Neural cell (in vitro differentiated cells): ENCODE measurements at regions not wholly inside any gene's neighbourhood (a gene's known extent, or its start where the extent isn't known, plus 50 kb on each side); places are given as distances from the start of the nearest gene placed in this dataset.
"Not testable (repeated sequence)": the region's sequence is repeated elsewhere in the genome, so short reads cannot be mapped to it uniquely, and the experiment has no call there.

Source experiments
- H2AFZ ChIP-seq: fragments of 200-600, 300-800 bp; sonication (generic), shearing (Covaris generic); 2 replicates; pipeline ENCODE4 v1.6.0; 2014; ENCODE audit warnings: low read depth, mild to moderate bottlenecking, antibody characterized with exemption, low read length, moderate library complexity
- H3F3A ChIP-seq: fragments of 200-600 bp; shearing (Covaris generic); 2 replicates; pipeline ENCODE4 v1.6.1; 2016; ENCODE audit warnings: mild to moderate bottlenecking, moderate library complexity, mixed read lengths, antibody characterized with exemption, low read length; ENCODE audit not compliant: insufficient read depth, poor library complexity, severe bottlenecking
- H3K27ac ChIP-seq: fragments of 200-600, 300-800 bp; sonication (generic), shearing (Covaris generic); 2 replicates; pipeline ENCODE4 v1.5.1; 2014; ENCODE audit warnings: mild to moderate bottlenecking, low read length, moderate library complexity
- H3K27me3 ChIP-seq: fragments of 300-800, 200-600 bp; sonication (generic), shearing (Covaris generic); 2 replicates; pipeline ENCODE4 v1.6.0; 2014; ENCODE audit warnings: mild to moderate bottlenecking, low read depth, low read length, moderate library complexity; ENCODE audit not compliant: insufficient read depth
- H3K36me3 ChIP-seq: fragments of 300-800, 200-600 bp; sonication (generic), shearing (Covaris generic); 2 replicates; pipeline ENCODE4 v1.5.1; 2014; ENCODE audit warnings: mild to moderate bottlenecking, antibody characterized with exemption, low read length, moderate library complexity; ENCODE audit not compliant: insufficient read depth
- H3K4me2 ChIP-seq: fragments of 300-800, 200-600 bp; sonication (generic), shearing (Covaris generic); 2 replicates; pipeline ENCODE4 v1.6.0; 2014; ENCODE audit warnings: mild to moderate bottlenecking, low read length
- H3K4me3 ChIP-seq: fragments of 300-800, 200-600 bp; sonication (generic), shearing (Covaris generic); 2 replicates; pipeline ENCODE4 v1.5.1; 2014; ENCODE audit warnings: mild to moderate bottlenecking, low read length, moderate library complexity
- H3K79me2 ChIP-seq: fragments of 200-600 bp; shearing (Covaris generic); replicated peaks from 2 replicates; pipeline ENCODE4 v1.6.0; 2014; ENCODE audit warnings: mild to moderate bottlenecking, low read length, moderate library complexity; ENCODE audit not compliant: insufficient read depth
- H3K9ac ChIP-seq: fragments of 300-800, 200-600 bp; sonication (generic), shearing (Covaris generic); 2 replicates; pipeline ENCODE4 v1.6.1; 2016; ENCODE audit warnings: mild to moderate bottlenecking, low read length, mixed read lengths
- H3K9me2 ChIP-seq: fragments of 200-600 bp; shearing (Covaris generic); 2 replicates; pipeline ENCODE4 v1.6.1; 2016; ENCODE audit warnings: mild to moderate bottlenecking, low read length, mixed read lengths; ENCODE audit not compliant: insufficient read depth
- H3K9me3 ChIP-seq: fragments of 200-600, 300-800 bp; sonication (generic), shearing (Covaris generic); 2 replicates; pipeline ENCODE4 v1.6.1; 2016; ENCODE audit warnings: mild to moderate bottlenecking, mixed run types, low read length, moderate library complexity, mixed read lengths
- H4K20me1 ChIP-seq: fragments of 200-600 bp; shearing (Covaris generic); 2 replicates; pipeline ENCODE4 v1.6.1; 2016; ENCODE audit warnings: mild to moderate bottlenecking, mixed run types; ENCODE audit not compliant: insufficient read depth
- CTCF ChIP-seq: fragments of 450-650 bp; IDR thresholded peaks from 2 replicates; pipeline ENCODE4 v1.5.1; 2014; ENCODE audit warnings: antibody characterized with exemption, mild to moderate bottlenecking, moderate library complexity; ENCODE audit not compliant: poor library complexity, severe bottlenecking
- EP300 ChIP-seq: fragments of 450-650 bp; conservative IDR thresholded peaks from 2 replicates; pipeline ENCODE4 v1.6.1; 2014; ENCODE audit warnings: antibody characterized with exemption, mild to moderate bottlenecking, moderate library complexity; ENCODE audit not compliant: poor library complexity, severe bottlenecking
- EZH2 ChIP-seq: fragments of 200-600, 300-800 bp; shearing (Covaris generic), sonication (generic); IDR thresholded peaks from 2 replicates; pipeline ENCODE4 v1.6.1; 2014; ENCODE audit warnings: antibody characterized with exemption, low read length, borderline replicate concordance, mild to moderate bottlenecking; ENCODE audit not compliant: insufficient read depth, poor library complexity, severe bottlenecking
- MXI1 ChIP-seq: fragments of 450-650 bp; conservative IDR thresholded peaks from 2 replicates; pipeline ENCODE4 v1.6.1; 2014; ENCODE audit warnings: antibody characterized with exemption, mild to moderate bottlenecking; ENCODE audit not compliant: poor library complexity, severe bottlenecking
- POLR2AphosphoS5 ChIP-seq: IDR thresholded peaks from 2 replicates; pipeline ENCODE4 v1.6.1; 2012
- RAD21 ChIP-seq: fragments of 450-650 bp; conservative IDR thresholded peaks from 2 replicates; pipeline ENCODE4 v1.6.1; 2014; ENCODE audit warnings: antibody characterized with exemption, mild to moderate bottlenecking, moderate library complexity
- REST ChIP-seq: IDR thresholded peaks from 2 replicates; pipeline ENCODE4 v1.6.1; 2012; ENCODE audit warnings: borderline replicate concordance
- SMC3 ChIP-seq: fragments of 450-650 bp; conservative IDR thresholded peaks from 2 replicates; pipeline ENCODE4 v1.6.1; 2014; ENCODE audit warnings: antibody characterized with exemption, mild to moderate bottlenecking, moderate library complexity; ENCODE audit not compliant: poor library complexity
- TAF1 ChIP-seq: IDR thresholded peaks from 2 replicates; pipeline ENCODE4 v1.6.1; 2012; ENCODE audit warnings: low read depth

GRCh38 chr4:115505326-115505725, 391.9 kb upstream of the NDST4 start:
- H3K9me2 ChIP-seq: no peaks in the 10 kb centered on the region
- no peaks in the 10 kb centered on the region for H3K36me3 ChIP-seq
- H3K27ac ChIP-seq: no peak overlapping the region
- H3K9ac ChIP-seq: no peak overlapping the region
- H2AFZ ChIP-seq: no peak overlapping the region
- H3K27me3 ChIP-seq: no peaks in the 10 kb centered on the region
- TF ChIP-seq TAF1: no peak
- TF ChIP-seq EZH2: no peak
- no peaks in the 10 kb centered on the region for H4K20me1 ChIP-seq
- H3K9me3 ChIP-seq: no peaks in the 10 kb centered on the region
- H3K4me3 ChIP-seq: no peak overlapping the region
- H3F3A ChIP-seq: no peaks in the 10 kb centered on the region
- H3K4me2 ChIP-seq: no peak overlapping the region
- H3K79me2 ChIP-seq: no peaks in the 10 kb centered on the region

GRCh38 chr4:115501656-115502055, 388.2 kb upstream of the NDST4 start:
- no peaks in the 10 kb centered on the region for H3K79me2 ChIP-seq
- no peak overlapping the region for H2AFZ ChIP-seq
- no peaks in the 10 kb centered on the region for H4K20me1 ChIP-seq
- H3K9ac ChIP-seq: no peak overlapping the region
- no peaks in the 10 kb centered on the region for H3K36me3 ChIP-seq
- no peaks in the 10 kb centered on the region for H3K27me3 ChIP-seq
- H3K27ac ChIP-seq: no peak overlapping the region
- H3K9me2 ChIP-seq: no peaks in the 10 kb centered on the region
- no peak overlapping the region for H3K4me2 ChIP-seq
- H3K9me3 ChIP-seq: no peaks in the 10 kb centered on the region
- no peak for TF ChIP-seq EZH2
- TF ChIP-seq POLR2AphosphoS5: no peak
- no peak for TF ChIP-seq TAF1
- TF ChIP-seq REST: no peak
- TF ChIP-seq EP300: no peak
- TF ChIP-seq CTCF: no peak
- TF ChIP-seq RAD21: no peak
- no peak for TF ChIP-seq MXI1
- no peak for TF ChIP-seq SMC3
- H3F3A ChIP-seq: no peaks in the 10 kb centered on the region
- H3K4me3 ChIP-seq: no peak overlapping the region

- not testable (repeated sequence) for H2AFZ ChIP-seq, H3K36me3 ChIP-seq, H3K9ac ChIP-seq, H3K27me3 ChIP-seq, H3K9me3 ChIP-seq, H3K79me2 ChIP-seq, H3K4me2 ChIP-seq, H3K4me3 ChIP-seq, H4K20me1 ChIP-seq, H3K9me2 ChIP-seq, H3F3A ChIP-seq, H3K27ac ChIP-seq
Measured at GRCh38 chr4:115493770-115494169, 380.4 kb upstream of the NDST4 start.
